ENCODE measurements at regions not wholly inside any gene's neighbourhood (a gene's known extent, or its start where the extent isn't known, plus 50 kb on each side); places are given as distances from the start of the nearest gene placed in this dataset.

DNA sequence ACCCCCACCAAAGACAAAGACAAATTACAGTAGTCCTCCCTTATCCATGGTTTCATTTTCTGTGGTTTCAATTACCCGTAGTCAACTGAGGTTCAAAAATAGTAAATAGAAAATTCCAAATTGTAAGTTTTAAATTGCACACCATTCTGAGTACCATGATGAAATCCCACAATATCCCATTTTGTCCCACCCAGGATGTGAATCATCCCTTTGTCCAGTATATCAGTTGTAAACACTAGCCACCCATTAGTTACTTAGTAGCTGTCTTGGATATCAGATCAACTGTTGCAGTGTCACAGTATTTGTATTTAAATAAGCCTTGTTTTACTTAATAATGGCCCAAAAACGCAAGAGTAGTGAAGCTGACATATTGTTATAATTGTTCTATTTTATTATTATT, 364.0 kb upstream of the ARID1B start:
- Histone ChIP-seq H3K36me3 (ENCODE audit: control insufficient read depth, insufficient read depth, low read length) (no peaks in the 10 kb centered on the region), H3K4me3 (ENCODE audit: low read depth, low read length) (no peak overlapping the region), H3K27me3 (ENCODE audit: control insufficient read depth, insufficient read depth, low read length) (no peaks in the 10 kb centered on the region)
- no peak for DNase-seq (ENCODE audit: low read depth)
- POLR2A ChIA-PET: no interaction called here
- CTCF ChIA-PET: interaction anchor here (0.6 kb wide), 1 partner anchor 462 kb away, joined by 3 read pairs; no protein-coding TSS in a partner anchor
- TF ChIP-seq, protein P1, sequence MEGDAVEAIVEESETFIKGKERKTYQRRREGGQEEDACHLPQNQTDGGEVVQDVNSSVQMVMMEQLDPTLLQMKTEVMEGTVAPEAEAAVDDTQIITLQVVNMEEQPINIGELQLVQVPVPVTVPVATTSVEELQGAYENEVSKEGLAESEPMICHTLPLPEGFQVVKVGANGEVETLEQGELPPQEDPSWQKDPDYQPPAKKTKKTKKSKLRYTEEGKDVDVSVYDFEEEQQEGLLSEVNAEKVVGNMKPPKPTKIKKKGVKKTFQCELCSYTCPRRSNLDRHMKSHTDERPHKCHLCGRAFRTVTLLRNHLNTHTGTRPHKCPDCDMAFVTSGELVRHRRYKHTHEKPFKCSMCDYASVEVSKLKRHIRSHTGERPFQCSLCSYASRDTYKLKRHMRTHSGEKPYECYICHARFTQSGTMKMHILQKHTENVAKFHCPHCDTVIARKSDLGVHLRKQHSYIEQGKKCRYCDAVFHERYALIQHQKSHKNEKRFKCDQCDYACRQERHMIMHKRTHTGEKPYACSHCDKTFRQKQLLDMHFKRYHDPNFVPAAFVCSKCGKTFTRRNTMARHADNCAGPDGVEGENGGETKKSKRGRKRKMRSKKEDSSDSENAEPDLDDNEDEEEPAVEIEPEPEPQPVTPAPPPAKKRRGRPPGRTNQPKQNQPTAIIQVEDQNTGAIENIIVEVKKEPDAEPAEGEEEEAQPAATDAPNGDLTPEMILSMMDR (IDR thresholded peaks at IDR 0.05; ENCODE audit: insufficient read depth, low read depth, low read length): no peak

DNA sequence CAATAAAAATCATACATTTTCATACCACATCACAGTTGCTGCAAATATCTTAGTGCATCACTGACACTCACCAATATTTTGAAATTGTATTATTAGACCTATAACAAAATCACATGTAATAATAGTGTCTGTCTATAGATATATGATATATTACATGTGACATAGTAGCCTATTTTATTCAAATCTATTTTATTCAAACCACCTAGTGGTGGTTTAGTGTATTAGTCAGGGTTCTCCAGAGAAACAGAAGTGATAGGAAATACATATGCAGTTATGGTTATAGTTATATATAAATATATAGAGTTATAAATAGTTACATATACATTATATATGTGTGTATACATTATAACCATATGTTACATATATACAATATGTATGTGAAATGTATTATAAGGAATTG, 366.5 kb upstream of the ARID1B start:
- TF ChIP-seq, protein P1 (IDR thresholded peaks at IDR 0.05; ENCODE audit: insufficient read depth, low read depth, low read length): 0 out of 2 replicates have a peak, but pooled peaks have one; percentile 12
- no peaks in the 10 kb centered on the region for H3K36me3 ChIP-seq (ENCODE audit: control insufficient read depth, insufficient read depth, low read length)
- ChIA-PET CTCF (no interaction called here), POLR2A (no interaction called here)
- no peak for DNase-seq (ENCODE audit: low read depth)
- H3K4me3 ChIP-seq (ENCODE audit: low read depth, low read length): no peak overlapping the region
- no peaks in the 10 kb centered on the region for H3K27me3 ChIP-seq (ENCODE audit: control insufficient read depth, insufficient read depth, low read length)

DNA sequence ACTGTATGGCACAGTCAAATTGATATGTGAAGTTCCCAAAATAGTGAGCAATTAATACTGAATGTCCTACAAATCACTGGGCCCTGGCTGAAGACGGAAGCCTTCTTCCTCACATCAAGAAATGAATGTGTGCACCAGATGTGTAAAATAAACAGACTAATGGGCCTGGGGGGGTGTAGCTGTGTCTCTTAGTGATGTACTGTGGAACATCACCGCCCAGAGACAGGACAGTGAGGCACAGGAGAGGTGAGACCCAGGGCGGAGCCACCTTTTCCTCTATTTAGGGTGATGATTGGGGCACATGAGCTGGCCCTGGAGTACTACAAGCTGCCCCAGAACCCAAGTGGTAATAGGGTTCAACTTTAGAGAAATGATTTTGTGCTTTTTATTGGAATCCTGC, 368.5 kb upstream of the ARID1B start:
- Histone ChIP-seq H3K4me3 (ENCODE audit: low read depth, low read length) (no peak overlapping the region), H3K27me3 (ENCODE audit: control insufficient read depth, insufficient read depth, low read length) (no peaks in the 10 kb centered on the region), H3K36me3 (ENCODE audit: control insufficient read depth, insufficient read depth, low read length) (no peaks in the 10 kb centered on the region)
- TF ChIP-seq, protein P1 (IDR thresholded peaks at IDR 0.05; ENCODE audit: insufficient read depth, low read depth, low read length): no peak
- ChIA-PET POLR2A (no interaction called here), CTCF (no interaction called here)
- DNase-seq (ENCODE audit: low read depth): no peak

DNA sequence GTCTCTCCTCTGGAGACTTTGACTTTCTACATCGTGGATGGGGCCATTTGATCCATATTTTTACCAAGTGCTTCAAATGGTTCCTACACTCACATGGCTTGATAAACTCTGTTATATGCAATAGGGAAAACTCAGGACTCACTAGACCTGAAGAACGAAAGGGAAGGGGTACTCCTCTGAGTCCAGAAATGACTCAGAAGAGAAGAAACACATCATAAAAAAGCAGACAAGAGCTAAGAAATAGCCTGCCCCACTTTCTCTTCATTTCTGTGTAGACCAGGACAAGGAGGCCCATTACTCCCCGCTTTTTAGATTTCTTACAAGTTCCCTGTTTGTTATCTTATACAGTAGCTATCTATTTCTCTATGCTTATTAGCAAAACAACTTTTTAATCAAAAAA, 369.8 kb upstream of the ARID1B start:
- POLR2A ChIA-PET: no interaction called here
- TF ChIP-seq, protein P1 (IDR thresholded peaks at IDR 0.05; ENCODE audit: insufficient read depth, low read depth, low read length): no peak
- CTCF ChIA-PET: interaction anchor here (0.6 kb wide), 1 partner anchor 189 kb away, joined by 3 read pairs; no protein-coding TSS in a partner anchor

DNA sequence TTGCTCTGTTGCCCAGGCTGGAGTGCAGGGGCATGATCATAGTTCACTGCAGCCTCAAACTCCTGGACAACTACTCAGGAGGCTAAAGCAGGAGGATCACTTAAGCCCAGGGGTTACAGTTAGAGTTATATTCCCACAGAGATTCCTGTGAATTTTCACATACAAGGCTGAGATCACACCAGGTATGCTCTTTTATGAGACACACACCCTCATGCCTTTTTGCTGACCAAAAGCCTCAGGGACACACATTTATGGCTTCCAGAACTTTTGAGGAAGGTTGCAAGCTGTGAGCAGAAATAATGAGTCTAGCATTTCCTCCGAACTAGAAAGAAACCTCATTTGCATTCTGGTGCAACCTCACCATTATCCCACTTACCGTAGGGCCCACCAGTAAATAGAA, 370.5 kb upstream of the ARID1B start:
- no peaks in the 10 kb centered on the region for H3K27me3 ChIP-seq (ENCODE audit: control insufficient read depth, insufficient read depth, low read length)
- DNase-seq (ENCODE audit: low read depth): no peak
- TF ChIP-seq, protein P1 (IDR thresholded peaks at IDR 0.05; ENCODE audit: insufficient read depth, low read depth, low read length): no peak
- no peaks in the 10 kb centered on the region for H3K36me3 ChIP-seq (ENCODE audit: control insufficient read depth, insufficient read depth, low read length)
- CTCF ChIA-PET: interaction anchor here (0.6 kb wide), 1 partner anchor 189 kb away, joined by 3 read pairs; no protein-coding TSS in a partner anchor
- no peak overlapping the region for H3K4me3 ChIP-seq (ENCODE audit: low read depth, low read length)
- POLR2A ChIA-PET: no interaction called here

More for the DNA sequence above, 369.8 kb upstream of the ARID1B start:
- H3K36me3 ChIP-seq (ENCODE audit: control insufficient read depth, insufficient read depth, low read length): no peaks in the 10 kb centered on the region
- no peak for DNase-seq (ENCODE audit: low read depth)
- H3K4me3 ChIP-seq (ENCODE audit: low read depth, low read length): no peak overlapping the region
- H3K27me3 ChIP-seq (ENCODE audit: control insufficient read depth, insufficient read depth, low read length): no peaks in the 10 kb centered on the region
